HPDE6-E6E7 (cell line): ENCODE measurements at regions not wholly inside any gene's neighbourhood (a gene's known extent, or its start where the extent isn't known, plus 50 kb on each side); places are given as distances from the start of the nearest gene placed in this dataset.
"Not testable (repeated sequence)": the region's sequence is repeated elsewhere in the genome, so short reads cannot be mapped to it uniquely, and the experiment has no call there.

Experiments
- DNase-seq: peaks from one replicate; pipeline ENCODE4 v3.0.0; 2011; ENCODE audit warnings: missing footprints; ENCODE audit errors: extremely low spot score

DNA sequence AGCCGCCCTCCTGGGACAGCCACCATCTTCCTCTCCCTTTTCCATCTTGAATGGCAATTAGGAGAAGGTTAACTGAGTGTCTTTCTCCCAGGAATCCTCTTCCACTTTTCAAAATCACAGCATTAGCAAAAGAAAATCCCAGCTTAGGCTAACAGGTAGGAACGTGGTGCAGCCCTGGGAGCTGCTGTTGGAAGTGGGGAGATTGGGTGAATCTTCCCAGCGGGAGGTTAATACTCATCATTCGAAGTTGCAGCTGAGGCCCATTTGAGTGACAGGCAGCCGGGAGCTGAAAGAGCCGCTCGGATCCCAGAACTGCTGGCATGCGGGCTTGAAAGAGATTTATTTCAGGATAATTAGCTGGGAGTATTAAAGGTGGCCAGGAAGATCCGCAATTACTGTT, 306.0 kb downstream of the BCL11A start:
- no peak for DNase-seq

- DNase-seq, result no peak
Observed at GRCh38 chr2:60246583-60246982, 306.9 kb downstream of the BCL11A start.

DNA sequence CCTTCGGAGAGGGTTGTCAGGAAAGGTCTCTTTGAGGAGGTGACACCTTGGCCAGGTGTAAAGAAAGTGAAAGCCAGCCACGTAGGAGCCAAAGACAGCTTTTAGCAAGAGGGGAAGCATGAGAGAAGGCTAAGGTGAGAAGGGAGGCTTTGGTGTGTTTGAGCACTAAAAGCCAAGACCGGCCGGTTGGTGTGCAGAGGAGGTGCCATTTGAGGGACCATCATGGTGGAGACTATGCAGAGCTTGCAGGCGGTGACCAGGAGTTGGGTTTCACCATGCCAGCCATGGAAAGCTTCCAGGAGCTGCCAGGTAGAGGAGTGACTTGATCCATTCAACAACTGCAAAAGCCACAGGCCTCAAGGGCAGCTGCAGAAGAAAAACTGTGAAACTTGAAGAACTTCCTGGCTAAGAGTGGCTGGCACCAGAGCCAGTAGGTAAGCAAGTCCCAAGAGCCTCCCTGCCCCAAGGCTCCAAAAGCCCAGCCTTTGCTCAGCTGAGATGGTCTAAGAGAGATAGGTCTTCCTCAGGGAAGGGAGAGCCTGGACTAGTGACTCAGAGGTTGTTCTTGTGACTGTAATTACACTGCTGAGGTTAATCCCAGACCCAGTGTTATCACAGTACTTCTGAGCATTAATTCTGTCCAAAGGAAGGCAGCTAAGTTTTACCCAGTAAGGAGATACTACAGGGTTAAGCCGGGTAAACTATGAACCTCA, 319.0 kb downstream of the BCL11A start:
- DNase-seq, result no peak

DNA sequence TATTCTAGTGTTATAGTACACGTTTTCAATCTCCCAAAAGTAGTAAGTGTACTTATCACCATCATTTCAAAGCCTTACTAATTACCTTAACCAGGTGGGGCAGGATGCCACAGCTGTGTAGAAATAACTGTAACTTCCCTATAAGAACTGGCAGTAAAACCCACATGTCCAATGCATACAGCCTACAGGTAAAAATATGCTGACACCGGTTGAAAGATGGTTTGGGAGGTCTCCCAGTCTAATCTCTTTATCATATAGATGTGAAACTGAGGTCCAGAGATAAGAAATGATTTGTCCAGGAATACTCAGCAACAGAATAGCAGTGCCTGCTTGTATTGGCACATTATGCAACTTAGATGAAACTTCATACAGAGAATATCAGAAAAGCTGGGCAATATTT, 322.9 kb downstream of the BCL11A start:
- no peak for DNase-seq

GRCh38 chr2:60230037-60230436, 323.4 kb downstream of the BCL11A start:
- no peak for DNase-seq

DNA sequence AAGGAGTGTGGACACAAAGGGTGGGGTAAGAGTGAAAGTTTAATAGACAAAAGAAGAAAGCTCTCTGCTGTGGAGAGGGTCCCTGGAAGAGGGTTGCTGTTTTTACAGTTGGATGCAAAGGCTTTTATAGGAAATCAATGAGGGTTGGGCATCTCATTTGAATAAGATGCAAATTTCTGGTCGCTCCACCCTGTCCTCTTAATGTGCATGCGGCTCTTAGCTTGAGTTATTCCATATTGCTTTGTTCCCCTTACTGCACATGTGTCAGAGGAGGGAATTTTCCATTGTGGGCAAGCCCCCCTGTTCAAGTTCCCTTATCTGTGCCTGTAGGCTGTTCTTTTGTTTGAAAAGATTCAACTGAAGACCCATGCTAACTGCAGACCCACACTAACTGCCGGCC, 326.5 kb downstream of the BCL11A start:
- DNase-seq, result no peak

- DNase-seq, result no peak
Observed at GRCh38 chr2:60226191-60226590, 327.3 kb downstream of the BCL11A start.

- DNase-seq, result no peak
Observed at GRCh38 chr2:60223859-60224258, 329.6 kb downstream of the BCL11A start.

- no peak for DNase-seq
Observed at GRCh38 chr2:60221098-60221497, 332.4 kb downstream of the BCL11A start.

DNA sequence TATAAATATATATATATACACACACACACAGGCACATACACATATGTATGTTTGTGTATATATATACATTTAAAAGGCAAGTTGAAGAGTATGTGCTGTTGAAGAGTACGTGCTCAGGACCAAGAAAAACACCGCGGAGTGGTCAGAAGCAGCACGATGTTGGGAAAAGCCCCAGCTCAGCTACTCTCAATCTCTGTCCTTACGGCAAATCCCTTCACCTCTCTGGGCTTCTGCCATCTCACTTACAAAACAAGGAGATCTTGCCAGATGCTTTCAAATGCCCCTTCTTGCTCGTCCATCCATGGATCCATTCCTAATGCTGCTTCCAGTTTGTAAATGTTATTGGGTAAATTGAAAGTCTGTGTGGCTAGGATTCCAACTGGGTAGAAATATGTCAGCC, 333.9 kb downstream of the BCL11A start:
- no peak for DNase-seq

DNA sequence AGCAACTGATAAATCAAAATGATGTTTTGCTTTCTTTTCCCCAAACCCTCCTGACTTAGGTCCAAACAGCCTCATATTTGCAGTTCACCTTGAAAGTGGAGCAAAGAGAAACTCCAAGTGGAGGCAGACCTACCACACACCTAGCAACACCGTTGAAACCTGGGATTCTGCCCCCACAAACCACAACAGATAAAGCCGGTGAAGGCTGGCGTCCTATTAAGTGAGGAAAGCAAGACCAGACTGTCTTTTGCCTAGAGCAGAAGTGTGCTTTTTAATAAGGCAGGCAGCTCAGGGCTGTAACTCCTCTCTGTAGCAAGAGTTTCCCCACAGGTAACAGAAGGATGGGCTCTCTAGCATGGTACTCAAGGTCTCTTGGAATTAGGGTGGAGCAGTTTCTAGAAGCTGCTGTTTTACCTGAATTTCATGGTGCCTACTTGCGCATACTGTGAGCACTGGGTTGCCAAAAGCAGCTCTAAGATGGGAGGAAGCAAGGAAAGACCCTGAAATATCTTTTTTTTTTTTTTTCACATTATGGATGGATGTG, 336.9 kb downstream of the BCL11A start:
- no peak for DNase-seq

GRCh38 chr2:60215386-60215901, 338.0 kb downstream of the BCL11A start:
- DNase-seq, result no peak

DNA sequence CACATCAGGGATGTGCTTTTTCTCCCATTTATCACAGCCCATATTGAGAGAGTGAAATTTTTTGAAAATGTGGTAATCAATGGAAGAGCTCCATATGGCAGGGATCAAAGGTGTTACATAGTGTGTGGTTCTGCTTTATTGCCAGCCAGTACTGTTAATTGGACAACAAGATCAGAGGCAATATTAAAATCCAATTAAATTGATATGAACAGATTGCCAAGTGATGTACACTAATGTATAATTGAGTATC, 338.9 kb downstream of the BCL11A start:
- DNase-seq, result no peak

GRCh38 chr2:60213865-60214625, 339.4 kb downstream of the BCL11A start:
- DNase-seq, result peak; percentile 37

GRCh38 chr2:60212181-60212945, 341.1 kb downstream of the BCL11A start:
- DNase-seq, result no peak

GRCh38 chr2:60189006-60189405, 364.4 kb downstream of the BCL11A start:
- DNase-seq, result not testable (repeated sequence)

DNA sequence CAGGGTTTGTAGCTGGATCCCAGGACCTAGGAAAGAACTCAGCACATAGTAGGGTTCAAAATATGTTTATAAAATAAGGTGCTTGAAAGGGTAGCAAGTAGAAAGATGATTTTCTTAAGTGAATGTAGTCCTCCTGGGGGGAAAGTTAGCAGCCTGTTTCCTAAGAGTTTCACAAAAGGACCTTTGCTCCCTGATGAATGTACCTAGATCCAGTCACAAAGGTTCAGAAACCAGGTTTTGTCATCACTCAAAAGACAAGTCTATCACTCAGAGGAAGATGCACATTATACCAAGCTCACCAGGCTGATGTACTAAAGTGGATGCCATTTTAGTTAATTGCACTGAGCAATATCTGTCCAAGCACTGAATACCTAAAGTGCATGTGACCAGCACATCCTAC, 378.2 kb downstream of the BCL11A start:
- DNase-seq, result no peak

DNA sequence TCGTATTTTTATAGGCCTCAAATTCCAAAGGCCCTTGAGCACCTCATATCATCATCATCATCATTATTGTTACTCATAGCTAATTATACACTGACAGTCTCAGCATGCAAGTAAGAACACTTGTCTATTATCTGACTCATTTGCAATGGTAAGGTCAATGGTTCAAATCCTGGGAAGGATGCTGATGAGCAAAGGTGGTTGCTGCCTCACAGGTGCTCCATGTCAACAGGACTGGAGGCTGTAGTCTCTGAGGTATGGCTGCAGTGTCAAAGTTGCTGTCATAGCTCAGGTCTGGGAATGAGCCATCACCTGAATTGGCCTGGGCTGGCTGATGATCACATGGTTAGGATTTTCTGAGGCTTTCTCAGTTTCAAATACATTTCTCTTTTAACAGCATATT, 379.3 kb downstream of the BCL11A start:
- no peak for DNase-seq

GRCh38 chr2:60172801-60173200, 380.7 kb downstream of the BCL11A start:
- DNase-seq, result no peak

DNA sequence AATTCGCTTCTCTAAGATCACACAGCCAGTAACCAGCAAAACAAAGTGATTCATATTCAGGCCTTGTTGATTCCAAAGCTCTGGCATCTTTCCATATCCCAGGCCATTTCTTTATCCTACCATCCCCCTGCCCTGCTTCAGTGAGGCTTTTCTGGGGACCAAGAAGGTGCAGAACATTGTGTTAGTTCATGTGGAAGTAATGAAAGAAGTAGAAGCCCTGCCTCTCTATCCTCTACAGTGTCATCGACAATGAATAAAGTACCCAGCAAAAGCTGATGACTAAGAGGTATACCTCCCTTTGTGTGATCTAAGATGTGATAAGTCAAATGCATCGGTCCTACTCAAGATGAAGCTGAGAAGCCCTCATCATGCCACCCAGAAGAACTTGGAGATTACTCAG, 383.2 kb downstream of the BCL11A start:
- no peak for DNase-seq

DNA sequence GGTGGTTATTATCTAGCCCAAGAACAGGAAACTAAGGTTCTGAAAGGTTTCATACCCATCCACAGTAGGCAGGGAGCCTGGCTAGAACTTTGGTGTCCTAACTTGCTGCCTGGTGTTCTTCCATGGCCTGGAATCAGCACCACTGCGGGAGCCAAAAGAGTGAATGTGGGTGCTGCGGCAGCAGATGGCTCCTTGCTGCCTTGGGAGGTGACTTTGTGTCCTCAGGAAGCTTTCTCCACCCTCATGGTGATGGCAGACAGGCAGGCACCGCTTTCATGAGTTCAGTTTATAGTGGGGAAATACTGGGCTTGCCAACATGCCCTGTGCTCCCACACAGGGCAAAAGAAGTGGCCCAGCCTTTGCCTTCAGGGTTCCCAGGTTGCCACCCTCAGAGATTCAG, 385.2 kb downstream of the BCL11A start:
- no peak for DNase-seq

- DNase-seq, result no peak
Observed at GRCh38 chr2:60167089-60167488, 386.4 kb downstream of the BCL11A start.
